GM12801 (cell line): ENCODE measurements at regions not wholly inside any gene's neighbourhood (a gene's known extent, or its start where the extent isn't known, plus 50 kb on each side); places are given as distances from the start of the nearest gene placed in this dataset.

Experiments used
- TF ChIP-seq, protein P1 (sequence below): IDR thresholded peaks from one replicate; pipeline ENCODE4 v1.5.1; 2011; ENCODE audit warnings: control low read depth; ENCODE audit not compliant: insufficient read length; ENCODE audit errors: extremely low read depth

DNA sequence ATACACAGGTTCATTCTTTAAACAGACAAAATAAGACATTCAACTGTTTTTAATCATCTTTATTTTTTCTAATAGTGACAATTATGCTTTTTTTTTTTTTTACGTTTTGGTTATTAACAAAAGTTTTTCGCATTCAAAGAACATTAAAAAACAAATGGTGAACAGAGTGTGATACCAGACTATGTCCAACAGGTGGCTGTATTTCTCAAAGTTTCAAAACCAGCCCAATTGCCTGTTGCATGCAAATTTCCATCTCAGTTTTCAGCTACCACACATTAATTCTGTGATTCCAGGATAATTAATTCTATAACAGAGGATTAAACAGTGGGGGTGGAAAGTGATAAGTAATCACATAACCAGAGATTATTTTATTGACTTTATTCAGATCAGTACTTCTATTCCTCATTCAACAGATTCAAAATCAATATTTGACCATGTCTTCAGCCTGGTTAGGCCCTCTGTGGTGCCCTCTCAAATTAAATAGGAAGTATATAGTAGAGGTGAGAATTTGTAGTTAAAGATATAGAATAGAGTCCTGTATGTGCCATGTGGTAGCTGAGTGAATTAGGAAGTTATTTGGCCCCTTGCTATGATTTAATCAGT, 122.2 kb upstream of the DCBLD2 start:
- TF ChIP-seq, protein P1, sequence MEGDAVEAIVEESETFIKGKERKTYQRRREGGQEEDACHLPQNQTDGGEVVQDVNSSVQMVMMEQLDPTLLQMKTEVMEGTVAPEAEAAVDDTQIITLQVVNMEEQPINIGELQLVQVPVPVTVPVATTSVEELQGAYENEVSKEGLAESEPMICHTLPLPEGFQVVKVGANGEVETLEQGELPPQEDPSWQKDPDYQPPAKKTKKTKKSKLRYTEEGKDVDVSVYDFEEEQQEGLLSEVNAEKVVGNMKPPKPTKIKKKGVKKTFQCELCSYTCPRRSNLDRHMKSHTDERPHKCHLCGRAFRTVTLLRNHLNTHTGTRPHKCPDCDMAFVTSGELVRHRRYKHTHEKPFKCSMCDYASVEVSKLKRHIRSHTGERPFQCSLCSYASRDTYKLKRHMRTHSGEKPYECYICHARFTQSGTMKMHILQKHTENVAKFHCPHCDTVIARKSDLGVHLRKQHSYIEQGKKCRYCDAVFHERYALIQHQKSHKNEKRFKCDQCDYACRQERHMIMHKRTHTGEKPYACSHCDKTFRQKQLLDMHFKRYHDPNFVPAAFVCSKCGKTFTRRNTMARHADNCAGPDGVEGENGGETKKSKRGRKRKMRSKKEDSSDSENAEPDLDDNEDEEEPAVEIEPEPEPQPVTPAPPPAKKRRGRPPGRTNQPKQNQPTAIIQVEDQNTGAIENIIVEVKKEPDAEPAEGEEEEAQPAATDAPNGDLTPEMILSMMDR: no peak

DNA sequence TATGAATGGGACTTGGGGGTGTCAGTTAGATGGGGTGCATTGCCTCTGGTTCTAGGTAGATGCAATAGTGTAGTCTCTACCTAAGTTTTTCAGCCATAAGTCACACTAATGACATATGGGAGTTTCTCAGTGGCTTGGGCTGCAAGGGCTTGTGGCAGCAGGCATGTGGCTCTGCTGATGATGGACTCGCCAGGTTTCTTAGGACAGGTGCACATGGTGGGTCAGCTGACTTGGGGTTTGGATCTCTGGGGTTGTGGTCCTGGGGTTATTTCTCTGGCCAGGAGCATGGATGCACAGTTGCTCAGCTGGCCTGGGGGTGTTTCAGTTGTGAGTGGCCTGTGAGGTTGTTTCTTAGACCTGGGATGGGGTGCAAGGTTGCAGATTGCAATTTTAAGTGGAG, 120.0 kb upstream of the DCBLD2 start:
- TF ChIP-seq, protein P1: no peak

DNA sequence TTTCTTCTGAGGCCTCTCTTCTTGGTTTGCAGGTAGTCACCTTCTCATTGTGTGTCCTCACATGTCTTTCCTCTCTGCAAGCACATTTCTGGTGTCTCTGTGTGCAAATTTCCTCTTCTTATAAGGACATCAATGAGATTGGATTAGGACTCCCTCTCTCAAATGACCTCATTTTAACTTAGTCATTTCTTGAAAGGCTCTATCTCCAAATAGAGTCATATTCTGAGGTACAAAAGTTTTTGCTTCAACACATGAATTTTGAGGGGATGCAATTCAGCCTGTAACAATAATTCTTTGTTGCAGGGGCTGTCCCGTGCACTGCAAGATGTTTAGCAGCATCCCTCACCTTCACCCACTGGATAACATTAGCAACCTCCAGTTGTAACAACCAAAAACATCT, 115.0 kb upstream of the DCBLD2 start:
- TF ChIP-seq, protein P1: no peak

DNA sequence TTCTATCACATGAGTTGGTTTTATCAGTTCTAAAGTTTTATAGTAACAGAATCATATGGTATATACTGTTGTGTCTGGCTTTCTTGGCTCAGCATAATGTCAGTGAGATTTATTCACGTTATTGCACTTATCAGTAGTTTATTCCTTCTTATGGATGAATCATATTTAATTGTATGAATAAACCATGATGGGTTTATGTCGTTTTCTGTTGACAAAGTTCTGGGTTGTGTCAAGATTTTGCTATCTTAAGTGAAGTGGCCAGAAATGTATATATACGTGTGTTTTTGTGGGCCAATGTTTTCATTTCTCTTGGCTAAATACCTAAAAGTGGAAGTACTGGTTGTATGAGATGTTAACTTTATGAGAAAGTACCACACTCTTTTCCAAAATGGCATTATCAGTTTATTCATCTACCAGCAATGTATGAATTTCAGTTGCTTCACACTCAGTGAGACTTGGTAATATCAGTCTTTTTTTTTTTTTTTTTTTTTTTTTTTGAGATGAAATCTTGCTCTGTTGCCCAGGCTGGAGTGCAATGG, 112.4 kb upstream of the DCBLD2 start:
- TF ChIP-seq, protein P1: no peak

DNA sequence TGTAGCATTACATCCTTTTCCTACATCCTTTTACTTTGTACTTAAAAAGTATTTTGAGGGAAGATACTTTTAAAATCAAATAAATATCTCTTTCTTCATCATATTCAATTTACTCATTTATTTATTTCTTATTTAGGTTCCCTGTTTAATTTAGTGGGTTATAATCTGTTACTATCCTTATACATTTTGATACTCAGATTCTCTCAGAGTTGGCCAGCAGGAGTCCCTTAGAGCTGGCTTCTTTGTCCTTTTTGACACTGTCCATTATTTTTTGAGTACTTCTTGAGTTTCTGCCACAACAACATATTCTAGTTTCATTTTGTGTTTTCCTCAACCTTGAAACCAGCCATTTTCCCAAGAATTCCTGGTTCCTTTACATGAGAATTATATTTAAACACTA, 111.6 kb upstream of the DCBLD2 start:
- TF ChIP-seq, protein P1: no peak

DNA sequence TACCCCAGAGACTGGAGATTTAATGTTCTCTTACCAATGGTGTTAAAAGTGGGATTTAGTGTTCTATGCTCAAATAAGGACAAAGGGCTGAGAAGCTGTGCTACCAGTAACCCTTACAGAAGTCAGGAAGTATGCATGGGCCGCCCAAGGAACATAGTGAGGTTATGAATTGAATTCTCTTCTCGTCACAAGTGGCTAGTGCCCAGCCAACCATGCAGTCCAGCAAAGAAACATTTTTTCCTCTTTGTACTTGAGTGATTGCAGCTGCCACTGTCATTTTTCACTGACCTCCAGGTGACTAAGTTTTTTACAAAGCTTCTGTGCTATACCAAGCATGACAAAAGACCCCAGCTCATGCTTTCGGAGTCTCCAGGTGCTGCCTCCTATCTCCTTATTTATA, 110.6 kb upstream of the DCBLD2 start:
- TF ChIP-seq, protein P1: no peak

DNA sequence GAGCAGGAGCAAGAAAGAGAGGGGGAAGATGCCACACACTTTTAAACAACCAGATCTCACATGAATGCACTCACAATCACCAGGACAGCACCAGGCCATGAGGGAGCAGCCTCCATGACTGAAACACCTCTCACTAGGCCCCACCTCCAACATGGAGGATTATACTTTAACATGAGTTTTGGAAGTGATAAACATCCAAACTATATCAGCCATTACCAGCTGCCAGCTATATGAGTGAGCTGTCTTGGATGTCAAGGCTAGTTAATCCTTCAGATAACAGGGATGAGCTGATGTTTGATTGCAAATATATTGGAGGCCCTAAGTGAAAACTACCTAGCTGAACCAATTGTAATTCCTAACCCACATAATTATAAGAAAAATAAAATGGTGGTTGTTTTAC, 108.4 kb upstream of the DCBLD2 start:
- TF ChIP-seq, protein P1: no peak
